ENCODE measurements at regions not wholly inside any gene's neighbourhood (a gene's known extent, or its start where the extent isn't known, plus 50 kb on each side); places are given as distances from the start of the nearest gene placed in this dataset.

GRCh38 chr18:45549290-45549689 is 66.0 kb upstream of the SLC14A2 start:
- Histone ChIP-seq H3K36me3 (ENCODE audit: control insufficient read depth in 2 of 2, extremely low read depth in 1 of 2, insufficient read depth in 2 of 2, low read length in 2 of 2) (no peaks in the 10 kb centered on the region), H4K20me1 (ENCODE audit: control insufficient read depth, extremely low read depth, insufficient read depth, low read length) (no peaks in the 10 kb centered on the region), H3K4me2 (ENCODE audit: control insufficient read depth, extremely low read depth, insufficient read depth, low read depth, low read length) (no peak overlapping the region), H3K9me1 (ENCODE audit: control insufficient read depth, extremely low read depth, insufficient read depth, low read length) (no peaks in the 10 kb centered on the region), H3K9ac (ENCODE audit: control insufficient read depth, extremely low read depth, insufficient read depth, low read length) (no peak overlapping the region), H3K4me3 (ENCODE audit: control insufficient read depth in 2 of 3, extremely low read depth in 1 of 3, insufficient read depth in 2 of 3, low read depth in 1 of 3, low read length in 3 of 3) (no peak overlapping the region), H3K27me3 (ENCODE audit: control insufficient read depth, extremely low read depth, insufficient read depth, low read length) (no peaks in the 10 kb centered on the region), H3K79me2 (ENCODE audit: control insufficient read depth, insufficient read depth, low read length) (no peaks in the 10 kb centered on the region), H3K27ac (ENCODE audit: control insufficient read depth, insufficient read depth, low read length) (no peak overlapping the region), H3K4me1 (ENCODE audit: control insufficient read depth, extremely low read depth, insufficient read depth, low read length) (no peaks in the 10 kb centered on the region), H2AFZ (ENCODE audit: control insufficient read depth, low read length) (no peak overlapping the region), H3K9me3 (ENCODE audit: control insufficient read depth, low read depth, low read length) (no peaks in the 10 kb centered on the region)
- dilution Hi-C loops (cut with MboI; ENCODE audit: extremely low pct_ligation_motif_present, low sequenced_read_pairs) = no loop called here
- no peak for FAIRE-seq
- no peak for DNase-seq (ENCODE audit: low read depth, low spot score)
- TF ChIP-seq EZH2 (IDR thresholded peaks at IDR 0.05; ENCODE audit: low read length) = no peak
- TF ChIP-seq, protein P1, sequence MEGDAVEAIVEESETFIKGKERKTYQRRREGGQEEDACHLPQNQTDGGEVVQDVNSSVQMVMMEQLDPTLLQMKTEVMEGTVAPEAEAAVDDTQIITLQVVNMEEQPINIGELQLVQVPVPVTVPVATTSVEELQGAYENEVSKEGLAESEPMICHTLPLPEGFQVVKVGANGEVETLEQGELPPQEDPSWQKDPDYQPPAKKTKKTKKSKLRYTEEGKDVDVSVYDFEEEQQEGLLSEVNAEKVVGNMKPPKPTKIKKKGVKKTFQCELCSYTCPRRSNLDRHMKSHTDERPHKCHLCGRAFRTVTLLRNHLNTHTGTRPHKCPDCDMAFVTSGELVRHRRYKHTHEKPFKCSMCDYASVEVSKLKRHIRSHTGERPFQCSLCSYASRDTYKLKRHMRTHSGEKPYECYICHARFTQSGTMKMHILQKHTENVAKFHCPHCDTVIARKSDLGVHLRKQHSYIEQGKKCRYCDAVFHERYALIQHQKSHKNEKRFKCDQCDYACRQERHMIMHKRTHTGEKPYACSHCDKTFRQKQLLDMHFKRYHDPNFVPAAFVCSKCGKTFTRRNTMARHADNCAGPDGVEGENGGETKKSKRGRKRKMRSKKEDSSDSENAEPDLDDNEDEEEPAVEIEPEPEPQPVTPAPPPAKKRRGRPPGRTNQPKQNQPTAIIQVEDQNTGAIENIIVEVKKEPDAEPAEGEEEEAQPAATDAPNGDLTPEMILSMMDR (optimal IDR thresholded peaks at IDR 0.05 in 1 of 3, IDR thresholded peaks at IDR 0.05 in 1 of 3, conservative IDR thresholded peaks at IDR 0.05 in 1 of 3; ENCODE audit: extremely low read depth in 1 of 3, insufficient read depth in 2 of 3, low read length in 3 of 3) = no peak

DNA sequence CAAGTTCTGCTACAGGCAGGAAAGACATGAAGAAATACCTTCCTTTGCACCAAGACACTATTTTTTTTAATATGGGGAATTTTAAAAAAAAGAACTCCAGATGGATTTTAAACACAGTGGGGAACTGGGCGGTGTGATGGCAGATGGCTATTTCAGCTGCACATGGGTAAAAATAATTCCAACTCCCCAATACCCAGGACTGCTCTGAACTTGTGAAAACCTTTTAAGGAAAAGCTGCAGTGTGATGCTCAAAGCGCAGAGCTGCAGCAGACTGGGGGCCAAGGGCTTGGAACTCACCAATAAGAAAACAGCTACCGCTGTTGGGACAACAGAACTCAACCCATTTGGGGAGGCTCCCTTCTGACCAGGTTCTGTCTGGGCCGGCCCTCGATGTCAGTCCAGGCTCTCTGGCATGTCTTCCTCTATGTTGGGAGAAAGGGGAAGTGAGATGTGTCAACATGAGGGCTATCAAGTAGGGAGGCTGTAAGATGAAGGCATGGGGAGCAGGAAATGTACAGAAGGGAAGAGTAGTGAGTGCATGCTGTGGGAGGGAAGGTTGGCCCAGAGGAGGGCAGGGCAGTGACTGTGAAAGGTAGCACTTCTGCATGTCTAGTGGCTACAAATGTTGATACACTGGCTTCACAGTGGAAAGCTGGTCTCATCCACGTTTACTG is 64.0 kb upstream of the SLC14A2 start:
- dilution Hi-C loops (cut with MboI; ENCODE audit: extremely low pct_ligation_motif_present, low sequenced_read_pairs) = no loop called here

More for the DNA sequence above, 64.0 kb upstream of the SLC14A2 start:
- Histone ChIP-seq H3K9ac (ENCODE audit: control insufficient read depth, extremely low read depth, insufficient read depth, low read length) (no peak overlapping the region), H3K4me2 (ENCODE audit: control insufficient read depth, extremely low read depth, insufficient read depth, low read depth, low read length) (no peak overlapping the region), H3K9me3 (ENCODE audit: control insufficient read depth, low read depth, low read length) (no peaks in the 10 kb centered on the region), H3K4me3 (ENCODE audit: control insufficient read depth in 2 of 3, extremely low read depth in 1 of 3, insufficient read depth in 2 of 3, low read depth in 1 of 3, low read length in 3 of 3) (no peak overlapping the region), H3K36me3 (ENCODE audit: control insufficient read depth in 2 of 2, extremely low read depth in 1 of 2, insufficient read depth in 2 of 2, low read length in 2 of 2) (no peaks in the 10 kb centered on the region), H4K20me1 (ENCODE audit: control insufficient read depth, extremely low read depth, insufficient read depth, low read length) (no peaks in the 10 kb centered on the region), H3K4me1 (ENCODE audit: control insufficient read depth, extremely low read depth, insufficient read depth, low read length) (no peaks in the 10 kb centered on the region), H2AFZ (ENCODE audit: control insufficient read depth, low read length) (no peak overlapping the region), H3K27me3 (ENCODE audit: control insufficient read depth, extremely low read depth, insufficient read depth, low read length) (no peaks in the 10 kb centered on the region), H3K9me1 (ENCODE audit: control insufficient read depth, extremely low read depth, insufficient read depth, low read length) (no peaks in the 10 kb centered on the region), H3K79me2 (ENCODE audit: control insufficient read depth, insufficient read depth, low read length) (no peaks in the 10 kb centered on the region), H3K27ac (ENCODE audit: control insufficient read depth, insufficient read depth, low read length) (no peak overlapping the region)
- DNase-seq (ENCODE audit: low read depth, low spot score) (no peak), FAIRE-seq (no peak)
- no peak for TF ChIP-seq EZH2 (IDR thresholded peaks at IDR 0.05; ENCODE audit: low read length)
